ENCODE measurements at regions not wholly inside any gene's neighbourhood (a gene's known extent, or its start where the extent isn't known, plus 50 kb on each side); places are given as distances from the start of the nearest gene placed in this dataset.

DNA sequence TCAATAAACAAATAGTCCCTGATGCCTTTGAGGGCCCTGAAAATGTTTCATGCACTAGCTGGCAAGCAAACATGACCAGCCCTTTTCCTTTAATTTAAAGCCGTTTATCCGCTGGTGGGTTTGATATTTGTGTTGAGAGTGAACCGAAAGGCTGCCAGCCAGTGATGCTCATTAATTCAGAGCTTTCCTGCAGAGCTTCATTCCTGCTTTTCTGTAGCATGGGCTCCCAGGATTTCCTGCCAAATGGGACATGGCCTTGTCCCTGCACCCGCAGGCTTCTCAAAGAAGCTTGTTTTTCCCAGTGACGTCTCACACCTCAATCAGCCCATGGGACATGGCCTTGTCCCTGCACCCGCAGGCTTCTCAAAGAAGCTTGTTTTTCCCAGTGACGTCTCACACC, 219.6 kb downstream of the MTHFS start:
- TF ChIP-seq, protein P1, sequence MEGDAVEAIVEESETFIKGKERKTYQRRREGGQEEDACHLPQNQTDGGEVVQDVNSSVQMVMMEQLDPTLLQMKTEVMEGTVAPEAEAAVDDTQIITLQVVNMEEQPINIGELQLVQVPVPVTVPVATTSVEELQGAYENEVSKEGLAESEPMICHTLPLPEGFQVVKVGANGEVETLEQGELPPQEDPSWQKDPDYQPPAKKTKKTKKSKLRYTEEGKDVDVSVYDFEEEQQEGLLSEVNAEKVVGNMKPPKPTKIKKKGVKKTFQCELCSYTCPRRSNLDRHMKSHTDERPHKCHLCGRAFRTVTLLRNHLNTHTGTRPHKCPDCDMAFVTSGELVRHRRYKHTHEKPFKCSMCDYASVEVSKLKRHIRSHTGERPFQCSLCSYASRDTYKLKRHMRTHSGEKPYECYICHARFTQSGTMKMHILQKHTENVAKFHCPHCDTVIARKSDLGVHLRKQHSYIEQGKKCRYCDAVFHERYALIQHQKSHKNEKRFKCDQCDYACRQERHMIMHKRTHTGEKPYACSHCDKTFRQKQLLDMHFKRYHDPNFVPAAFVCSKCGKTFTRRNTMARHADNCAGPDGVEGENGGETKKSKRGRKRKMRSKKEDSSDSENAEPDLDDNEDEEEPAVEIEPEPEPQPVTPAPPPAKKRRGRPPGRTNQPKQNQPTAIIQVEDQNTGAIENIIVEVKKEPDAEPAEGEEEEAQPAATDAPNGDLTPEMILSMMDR (conservative IDR thresholded peaks at IDR 0.05 in 1 of 2, IDR thresholded peaks at IDR 0.05 in 1 of 2; ENCODE audit: low read depth in 1 of 2, low read length in 2 of 2), result no peak
- no peak for TF ChIP-seq EZH2 (IDR thresholded peaks at IDR 0.05; ENCODE audit: low read length, missing control alignments)
